Cerebellar nuclear complex (tissue), 1 donor: ENCODE measurements at regions not wholly inside any gene's neighbourhood (a gene's known extent, or its start where the extent isn't known, plus 50 kb on each side); places are given as distances from the start of the nearest gene placed in this dataset.

Source experiments
- DNase-seq, 2 experiments: peaks; one replicate each; lab custom pipeline; 2025; lab: John Stamatoyannopoulos, UW

DNA sequence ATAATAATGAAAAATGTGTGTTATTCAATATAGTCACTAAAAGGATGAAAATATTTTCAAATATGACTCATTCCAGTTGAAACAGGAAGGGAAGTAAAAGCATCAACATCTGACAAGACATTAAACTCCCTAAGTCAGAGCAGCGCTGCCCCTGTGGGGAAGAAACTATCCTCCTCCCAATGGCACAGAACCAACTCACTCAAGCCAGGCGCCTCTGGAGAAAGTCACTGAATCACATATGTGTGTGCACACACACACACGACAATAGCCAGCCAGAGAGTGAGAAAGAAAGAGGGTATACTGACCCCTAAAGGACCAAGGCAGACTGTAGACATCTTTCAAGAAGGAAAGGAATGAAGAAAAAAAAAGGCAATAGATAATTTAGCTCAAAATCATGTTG is 126.9 kb downstream of the SETD4 start:
- no peak for DNase-seq

DNA sequence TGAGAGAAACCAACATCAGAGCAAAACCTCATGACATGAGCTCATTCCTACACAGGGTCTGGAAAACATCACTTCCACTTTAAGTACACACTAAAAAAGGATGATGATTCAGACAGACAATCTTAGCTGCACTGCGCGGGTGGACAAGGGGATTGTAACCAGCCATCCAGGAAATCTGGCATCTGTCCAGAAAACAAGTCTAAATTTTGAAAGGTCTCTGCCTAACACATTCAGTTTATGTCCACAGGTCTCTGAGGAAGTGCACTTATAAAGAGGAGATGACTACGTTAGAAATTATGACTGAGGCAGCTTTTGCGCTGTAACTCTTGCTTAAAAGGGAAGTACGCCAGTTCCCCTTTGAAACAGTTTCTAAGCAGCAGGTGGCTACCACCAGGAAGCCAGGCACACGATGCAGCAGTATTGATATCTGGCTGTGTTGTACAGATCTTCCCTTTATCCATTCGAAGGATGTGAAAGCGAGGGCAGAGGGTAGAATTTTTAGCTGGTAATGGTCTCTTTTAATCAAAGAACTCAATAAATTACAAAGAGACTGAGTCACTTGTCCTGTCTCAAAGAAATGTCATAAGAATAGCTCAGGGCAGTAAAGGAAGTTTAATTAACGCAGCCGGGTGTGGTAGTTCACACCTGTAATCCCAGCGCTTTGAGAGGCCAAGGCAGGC is 128.0 kb downstream of the SETD4 start:
- DNase-seq, result no peak

DNA sequence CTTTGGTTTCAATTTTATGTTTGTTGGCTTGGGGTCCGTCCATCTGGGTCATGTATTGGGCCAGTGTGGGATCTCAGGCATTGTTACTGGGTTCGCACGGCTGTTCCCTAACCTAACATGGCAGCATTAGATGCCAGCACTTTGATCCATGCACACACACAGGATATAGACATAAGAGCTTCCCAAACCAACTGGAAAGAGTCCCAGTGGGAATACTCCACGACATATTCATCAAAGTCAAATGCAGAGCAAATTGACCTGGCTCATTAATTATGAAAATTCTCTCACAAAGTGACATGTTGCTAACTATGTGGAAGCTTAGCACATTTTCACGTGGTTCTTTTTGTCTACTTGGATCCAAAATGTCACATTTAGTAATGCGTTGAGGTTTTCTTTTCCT is 130.4 kb downstream of the SETD4 start:
- no peak for DNase-seq

DNA sequence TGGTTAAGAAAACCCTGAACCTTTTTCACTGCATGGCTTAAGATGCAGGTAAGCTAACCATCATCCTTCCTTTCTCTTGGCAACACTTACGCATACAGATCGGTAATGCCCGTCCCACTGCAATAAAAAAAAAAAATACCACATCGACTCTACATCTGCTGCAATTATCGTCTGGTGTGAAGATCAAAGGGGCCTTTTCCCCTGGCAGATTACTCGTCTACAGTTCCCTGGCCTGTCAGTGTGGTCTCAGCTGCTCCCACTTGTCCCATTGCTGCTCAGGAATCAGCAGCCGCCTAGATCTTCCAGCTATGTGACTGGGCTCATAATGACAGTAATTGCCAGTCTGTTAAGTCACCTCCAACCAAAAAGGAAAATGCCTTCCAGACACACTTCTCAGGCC is 133.1 kb downstream of the SETD4 start:
- DNase-seq, result no peak

DNA sequence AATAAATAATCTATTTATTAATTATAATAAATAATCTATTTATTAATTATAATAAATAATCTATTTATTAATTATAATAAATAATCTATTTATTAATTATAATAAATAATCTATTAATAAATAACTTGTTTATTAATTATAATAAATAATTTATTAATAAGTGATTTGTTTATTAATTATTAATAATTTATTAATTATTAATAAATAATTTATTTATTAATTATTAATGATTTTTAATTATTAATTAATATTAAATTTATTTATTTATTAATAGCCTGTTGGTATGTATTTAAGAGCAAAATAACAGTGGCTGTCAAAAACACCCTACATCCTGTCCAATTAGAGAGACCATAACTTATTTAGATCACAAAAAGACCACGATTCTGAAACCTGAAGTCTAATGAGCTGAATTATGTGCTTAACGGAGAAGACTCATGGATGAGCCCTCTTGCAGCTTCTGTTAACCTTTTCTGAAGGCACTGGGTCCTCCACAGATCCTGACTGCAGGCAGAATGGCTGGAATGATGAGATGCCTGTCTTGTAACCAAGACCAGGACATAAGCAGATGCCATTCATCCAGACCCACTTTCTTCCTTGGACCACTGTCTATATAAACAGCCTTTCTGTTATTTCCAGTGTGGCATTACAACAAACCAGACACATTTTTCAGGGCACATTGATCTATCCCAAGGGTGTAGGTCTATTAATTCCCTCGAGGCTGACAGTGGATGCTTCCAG is 134.2 kb downstream of the SETD4 start:
- DNase-seq, result no peak

DNA sequence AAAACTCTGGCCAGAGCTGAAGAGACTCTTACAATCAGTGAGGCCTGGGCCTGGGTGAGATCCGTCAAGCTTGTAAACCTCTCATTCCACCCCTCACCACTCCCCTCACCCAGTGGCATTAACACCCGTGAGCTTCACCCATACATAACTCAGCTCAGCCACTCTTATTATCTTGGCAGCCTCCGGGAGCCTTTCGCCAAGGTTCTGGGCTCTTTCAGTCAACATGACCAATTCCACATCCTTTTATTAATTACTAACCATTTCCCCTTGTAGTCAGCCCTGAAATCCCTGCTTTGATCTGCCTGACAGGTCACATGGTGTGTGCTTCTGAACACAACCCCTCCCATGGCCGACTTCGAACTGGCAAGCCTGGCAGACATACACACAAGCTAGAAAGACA is 134.8 kb downstream of the SETD4 start:
- DNase-seq, result no peak

DNA sequence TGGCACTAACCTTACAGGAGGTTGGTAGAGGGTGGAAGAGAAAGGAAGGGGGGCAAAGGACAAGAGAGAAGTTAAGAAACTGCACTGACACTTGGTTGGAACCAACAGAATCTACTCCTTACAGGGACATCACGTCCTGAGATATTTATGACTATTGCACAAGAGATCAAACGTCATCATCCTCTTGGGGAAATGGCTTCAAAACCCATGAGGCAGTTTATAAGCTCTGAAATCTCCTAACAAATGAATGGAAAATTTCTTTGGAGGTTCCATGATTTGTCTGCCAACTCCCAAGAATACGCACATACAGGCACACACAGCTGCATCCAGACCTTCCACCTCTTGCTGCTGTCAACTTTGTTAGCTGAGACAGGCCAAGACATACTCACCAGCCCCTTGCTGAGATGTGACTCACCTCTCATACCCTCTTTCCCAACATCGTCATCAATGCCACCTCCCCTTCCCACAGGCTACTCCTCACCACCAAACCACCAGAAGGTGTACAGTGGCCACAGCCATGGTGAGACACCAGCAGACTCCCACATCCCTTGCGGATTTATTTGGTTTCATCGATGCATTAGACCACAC is 135.5 kb downstream of the SETD4 start:
- DNase-seq, result no peak

DNA sequence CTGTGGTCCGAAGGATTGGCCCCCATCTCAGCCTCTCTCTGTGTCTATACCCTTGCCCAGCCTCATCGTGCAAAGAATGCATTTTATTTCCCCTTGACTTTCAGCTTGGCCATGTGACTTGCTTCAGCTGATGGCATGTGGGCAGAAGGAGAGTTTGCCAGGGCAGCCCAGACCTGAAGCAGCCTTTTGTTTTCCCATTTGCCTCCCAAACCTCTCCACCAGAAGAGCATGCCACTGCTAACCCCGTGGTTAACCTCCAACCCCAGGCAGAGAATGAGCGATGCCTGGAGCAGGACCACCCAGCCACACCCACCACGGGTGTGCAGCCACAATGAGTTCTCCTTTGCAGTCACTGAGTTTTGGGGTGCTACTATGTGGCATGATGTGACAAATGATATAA is 136.4 kb downstream of the SETD4 start:
- DNase-seq, result no peak

DNA sequence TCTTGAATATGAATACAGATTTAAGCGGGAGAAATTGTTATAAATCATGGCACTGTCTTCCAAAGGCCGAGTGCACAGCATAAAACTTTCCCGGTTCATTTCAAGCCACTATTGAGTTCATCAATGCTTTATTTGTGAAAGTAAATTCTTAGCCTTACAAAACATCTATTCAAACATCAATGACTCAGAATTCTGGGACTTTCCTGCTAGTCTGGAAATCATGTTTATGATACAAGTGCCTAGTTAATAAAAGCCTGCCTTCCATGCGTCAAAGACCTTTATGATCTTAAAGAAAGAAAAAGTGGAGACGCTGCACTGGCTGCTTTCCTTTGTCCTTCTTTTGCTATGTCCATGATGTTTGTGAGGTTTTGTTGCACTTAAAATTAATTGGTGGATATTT is 137.7 kb downstream of the SETD4 start:
- no peak for DNase-seq

DNA sequence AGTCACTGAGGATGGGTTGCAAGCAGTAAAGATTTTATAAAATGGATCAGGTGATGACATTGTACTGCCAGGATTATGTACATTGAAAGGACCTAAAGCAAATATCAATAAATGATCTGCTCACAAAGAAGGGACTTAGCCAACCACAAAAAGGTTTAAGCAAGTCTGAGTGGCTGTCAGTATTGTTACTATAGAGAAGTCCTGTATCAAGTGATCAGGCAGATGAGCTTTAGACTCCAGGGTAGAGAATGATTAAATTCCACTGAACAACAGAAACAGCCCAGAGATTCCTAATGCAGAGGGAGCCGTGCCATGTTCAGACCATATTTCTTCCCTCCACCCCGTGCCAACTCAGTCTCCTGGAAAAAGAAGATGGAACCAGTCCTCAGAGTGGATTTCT is 138.9 kb downstream of the SETD4 start:
- no peak for DNase-seq

DNA sequence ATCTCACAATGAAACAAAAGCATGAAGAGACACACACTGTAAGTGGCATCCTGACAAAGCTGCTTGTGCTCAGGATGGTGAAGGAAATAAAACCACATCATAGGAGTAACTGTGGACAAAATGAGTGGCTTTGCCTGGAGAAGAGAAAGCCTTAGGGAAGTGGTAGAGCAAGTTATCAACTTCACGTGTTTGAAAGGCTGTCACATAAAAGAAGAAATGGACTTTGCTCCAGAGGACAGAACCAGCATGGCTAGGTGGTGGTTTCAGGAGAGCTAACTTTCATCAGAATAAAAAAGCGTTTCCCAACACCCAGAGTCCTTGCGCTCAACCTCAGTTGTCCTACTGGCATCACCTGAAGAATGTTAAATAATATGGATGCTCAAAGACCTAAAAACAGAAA is 139.9 kb downstream of the SETD4 start:
- no peak for DNase-seq

DNA sequence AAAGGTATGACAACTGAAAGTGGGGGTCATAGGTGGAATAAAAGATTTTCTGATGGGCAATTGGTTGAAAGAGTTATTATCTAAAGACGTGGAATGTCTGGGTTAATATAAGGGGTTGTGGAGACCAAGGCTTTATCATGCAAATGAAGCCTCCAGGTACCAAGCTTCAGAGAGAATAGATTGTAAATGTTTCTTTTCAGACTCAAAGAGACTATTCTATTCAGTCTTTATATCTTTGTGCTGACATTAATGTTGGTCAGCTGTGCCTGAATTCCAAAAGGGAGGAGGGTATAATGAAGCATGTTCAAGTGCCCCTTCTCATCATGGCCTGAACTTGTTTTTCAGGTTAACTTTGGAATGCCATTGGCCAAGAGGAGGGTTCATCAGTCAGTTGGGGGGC is 145.3 kb downstream of the SETD4 start:
- DNase-seq, result no peak

DNA sequence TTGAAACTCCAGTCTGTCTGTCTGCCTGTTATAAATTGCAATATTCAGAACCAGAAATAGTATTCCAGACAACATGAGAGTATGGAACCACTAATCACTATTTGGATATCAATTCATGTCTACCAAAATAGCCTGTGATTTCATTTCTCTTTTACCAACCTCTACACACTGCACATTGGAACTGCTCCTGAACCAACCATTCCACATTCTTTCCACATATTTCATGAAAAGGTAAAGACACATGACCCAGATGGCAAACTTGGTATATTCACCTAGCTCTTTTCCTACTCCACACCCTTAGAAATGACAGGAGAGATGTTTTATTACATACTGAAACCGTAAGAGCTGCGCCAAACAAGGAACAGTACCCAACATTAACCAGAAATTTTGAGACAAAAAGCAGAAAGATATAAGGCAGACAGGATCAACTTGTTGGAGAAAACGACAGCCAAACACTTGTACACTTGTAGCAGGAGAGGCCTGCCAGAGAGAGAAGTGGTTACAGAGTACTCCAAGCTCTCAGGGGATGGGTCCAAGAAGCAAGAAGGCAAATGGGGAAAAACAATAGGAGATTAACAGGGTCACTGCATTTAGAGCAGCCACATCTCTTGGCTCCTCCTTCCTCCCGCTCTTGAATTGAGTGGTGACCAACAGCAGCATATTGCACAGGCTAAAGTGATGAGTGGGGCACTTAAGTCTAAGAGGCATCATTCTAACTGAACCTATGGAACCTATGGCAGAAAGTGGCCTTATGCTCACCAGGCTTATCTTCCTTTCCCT is 148.7 kb downstream of the SETD4 start:
- no peak for DNase-seq

DNA sequence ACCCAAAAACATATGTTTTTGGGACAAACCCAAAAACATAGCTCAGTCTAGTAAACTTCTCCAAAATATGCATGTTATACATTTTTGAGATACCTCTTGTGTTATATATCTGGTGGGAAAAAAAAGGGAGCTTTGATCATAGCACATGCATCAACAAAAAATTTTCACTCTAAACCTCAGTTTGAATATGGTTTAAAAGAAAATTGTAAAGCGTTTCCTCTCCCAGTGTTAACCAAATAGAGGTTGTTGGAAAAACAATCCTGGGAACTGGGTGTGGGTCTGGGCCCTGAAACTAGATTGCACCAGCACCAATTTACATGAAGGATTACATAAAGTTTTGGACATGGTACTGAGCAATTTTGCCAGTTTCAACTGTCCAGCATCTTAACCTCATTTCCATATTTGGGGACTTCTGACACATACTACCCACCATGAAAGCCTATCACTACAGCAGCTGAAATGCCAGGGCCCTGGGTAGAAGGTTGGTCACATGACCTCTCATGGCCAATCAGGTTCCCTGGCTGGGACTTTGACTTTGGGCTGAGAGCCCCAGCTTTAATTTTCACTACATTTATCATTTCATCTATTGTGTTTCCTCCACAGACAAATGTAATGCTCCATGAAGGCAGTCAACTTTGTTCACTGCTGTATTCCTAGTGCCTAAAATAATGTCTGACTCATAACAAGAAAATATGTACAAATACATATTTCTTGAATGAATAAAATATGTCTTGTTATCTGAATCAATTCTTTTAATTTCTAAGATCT is 150.7 kb downstream of the SETD4 start:
- DNase-seq, result no peak

DNA sequence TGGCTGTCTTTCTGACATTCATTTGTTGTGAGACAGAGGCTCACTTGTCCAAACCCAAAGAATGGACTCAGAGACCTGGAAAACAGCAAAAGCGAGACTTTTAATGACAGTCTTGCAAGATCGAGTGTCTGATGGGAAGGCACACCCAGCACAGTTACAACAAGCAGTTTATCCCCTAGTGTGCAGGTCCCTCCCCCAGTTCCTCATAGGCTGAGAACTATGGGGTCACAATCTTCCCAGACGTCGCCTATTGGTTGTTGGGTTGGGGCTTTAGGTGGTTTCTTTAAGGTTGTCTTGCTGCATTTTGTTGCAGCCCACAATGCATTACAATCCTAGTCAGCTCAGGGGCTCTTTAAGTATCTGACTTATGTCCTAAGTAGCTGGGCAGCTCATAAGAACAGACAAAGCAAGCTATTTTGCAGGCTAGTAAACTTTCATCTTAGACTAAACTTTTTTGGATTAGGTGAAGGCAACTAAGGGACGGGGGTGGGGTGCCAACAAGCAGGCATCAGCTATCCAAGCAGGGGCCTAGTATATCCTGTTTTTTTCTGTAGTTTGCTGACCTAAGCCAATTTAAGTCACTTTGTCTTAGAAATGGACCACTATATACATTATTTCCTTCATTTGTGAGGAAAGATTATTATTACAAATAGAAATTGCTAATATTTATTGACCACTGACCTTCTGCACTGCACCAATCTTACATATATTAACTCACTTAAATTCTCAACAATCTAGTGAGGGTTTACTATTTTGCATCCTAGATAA is 151.8 kb downstream of the SETD4 start:
- DNase-seq, result no peak

DNA sequence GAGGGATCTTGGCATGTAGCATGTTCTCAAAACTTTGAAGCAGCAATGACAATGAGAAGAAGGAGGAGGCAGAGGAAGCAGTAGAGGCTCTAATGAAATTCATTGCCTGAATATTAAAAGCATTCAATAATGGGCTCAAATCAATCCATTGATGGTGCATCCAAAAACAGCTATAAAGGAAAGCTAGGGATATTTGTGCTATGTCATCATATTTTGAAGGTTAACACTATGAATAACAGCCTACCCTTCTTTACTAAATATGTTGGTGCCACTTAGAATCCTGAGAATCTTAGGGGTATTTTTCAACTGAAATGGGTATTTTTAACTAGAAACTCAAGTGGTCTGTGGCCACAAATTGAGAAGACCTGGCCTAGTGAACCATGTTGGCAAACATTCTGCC is 153.7 kb downstream of the SETD4 start:
- DNase-seq, result no peak

DNA sequence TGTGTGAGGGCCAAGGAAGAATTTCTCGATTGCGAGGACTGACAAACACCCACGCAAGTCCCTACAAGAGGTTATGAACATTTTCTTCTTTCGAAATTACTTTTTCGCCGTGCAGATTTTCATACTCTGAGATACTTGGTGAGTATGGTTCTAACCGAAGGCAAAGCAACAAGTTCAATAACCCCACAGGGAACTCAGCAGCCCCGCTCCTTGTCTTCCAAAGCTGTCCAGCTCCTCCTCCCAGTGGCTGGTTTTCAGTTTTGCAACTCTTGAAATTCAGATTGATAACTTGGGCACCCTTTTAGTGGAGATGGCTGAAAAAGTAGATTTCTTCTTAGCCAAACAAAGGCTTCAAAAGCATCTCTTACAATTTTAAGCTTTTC is 154.4 kb downstream of the SETD4 start:
- no peak for DNase-seq

DNA sequence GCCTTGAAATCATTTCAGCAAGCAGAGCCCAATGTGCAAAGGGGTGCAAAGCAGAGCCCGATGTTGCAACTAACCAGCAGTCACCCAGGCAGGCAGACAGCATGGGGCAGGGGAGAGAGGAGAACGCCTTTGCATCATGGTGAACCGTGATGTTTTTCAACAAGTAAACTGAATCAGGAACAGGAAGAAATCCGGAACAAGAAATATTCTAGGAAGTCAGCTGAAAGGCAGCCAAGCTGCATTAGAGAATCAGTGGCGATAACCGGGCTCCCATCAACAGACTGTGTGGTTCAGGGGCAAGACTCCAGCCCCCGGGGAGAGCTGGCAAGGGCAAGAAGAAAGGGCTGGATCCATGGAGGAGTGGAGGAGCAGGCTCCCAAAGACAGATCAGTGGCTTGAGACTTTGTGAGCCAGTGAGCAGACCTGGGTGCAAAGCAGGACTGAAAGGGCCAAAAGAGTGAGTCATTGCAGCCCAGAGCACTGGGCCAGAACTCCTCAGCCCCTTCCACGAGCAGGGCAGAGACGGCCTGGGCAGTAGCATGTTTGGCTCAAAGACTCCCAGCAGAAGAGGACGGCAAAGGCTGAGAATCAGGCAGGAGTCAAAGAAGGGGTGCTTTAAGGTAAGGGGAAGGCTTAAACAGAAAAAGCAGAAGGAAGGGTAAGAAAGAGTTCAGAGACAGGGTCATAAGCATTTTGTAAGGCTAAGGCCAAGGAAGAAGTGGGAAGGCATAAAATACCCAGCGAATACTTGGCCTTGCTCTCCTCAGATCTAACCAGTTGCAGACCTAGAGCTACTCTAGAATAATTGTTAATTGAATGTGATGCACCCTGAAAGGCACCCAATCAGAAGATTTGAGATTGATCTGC is 155.0 kb downstream of the SETD4 start:
- DNase-seq, result no peak

DNA sequence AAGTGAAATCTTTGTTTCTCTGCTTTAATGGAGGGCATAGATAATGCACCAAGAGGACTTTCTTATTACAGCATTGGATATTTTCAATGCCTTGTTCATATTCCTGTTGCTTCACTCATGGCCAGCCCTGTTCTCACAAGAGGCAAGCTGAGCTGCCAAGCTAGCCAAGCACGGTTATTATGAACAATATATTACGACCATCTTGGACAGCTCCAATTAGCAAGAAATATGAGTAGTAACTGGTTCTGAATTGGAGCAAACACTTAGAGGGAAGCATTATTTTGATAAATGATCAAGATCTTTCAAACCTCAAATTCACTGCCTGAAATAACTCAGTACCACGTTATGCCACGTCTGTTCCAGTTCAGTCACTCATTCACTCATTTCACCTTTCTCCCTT is 159.8 kb downstream of the SETD4 start:
- no peak for DNase-seq

DNA sequence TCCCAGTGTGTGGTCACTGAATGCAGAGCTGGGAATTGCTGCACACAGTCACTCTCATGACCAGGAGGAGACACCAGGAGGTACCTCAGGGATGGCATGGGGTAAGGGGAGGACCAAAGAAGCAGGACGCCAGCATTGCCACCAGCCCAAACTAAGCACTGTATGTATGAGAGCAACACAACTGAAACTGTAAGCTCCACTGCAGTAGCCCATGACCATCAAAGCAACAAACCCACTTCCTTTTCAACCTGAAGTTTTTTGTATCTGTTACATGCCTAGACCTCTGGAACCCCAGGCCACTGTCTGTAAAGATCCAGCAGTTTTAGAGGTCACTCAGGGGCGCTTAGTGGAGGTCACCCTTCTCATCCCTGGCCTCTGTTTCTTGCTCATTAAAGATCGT is 164.3 kb downstream of the SETD4 start:
- no peak for DNase-seq
